NCI-H524 (cell line): ENCODE measurements at regions not wholly inside any gene's neighbourhood (a gene's known extent, or its start where the extent isn't known, plus 50 kb on each side); places are given as distances from the start of the nearest gene placed in this dataset.
A peak's percentile ranks its signal among the peaks of the same experiment; 100 is the strongest.
"Not testable (repeated sequence)": the region's sequence is repeated elsewhere in the genome, so short reads cannot be mapped to it uniquely, and the experiment has no call there.

Experiments
- DNase-seq, 2 experiments: peaks; one replicate each; lab custom pipeline; 2025; lab: John Stamatoyannopoulos, UW

DNA sequence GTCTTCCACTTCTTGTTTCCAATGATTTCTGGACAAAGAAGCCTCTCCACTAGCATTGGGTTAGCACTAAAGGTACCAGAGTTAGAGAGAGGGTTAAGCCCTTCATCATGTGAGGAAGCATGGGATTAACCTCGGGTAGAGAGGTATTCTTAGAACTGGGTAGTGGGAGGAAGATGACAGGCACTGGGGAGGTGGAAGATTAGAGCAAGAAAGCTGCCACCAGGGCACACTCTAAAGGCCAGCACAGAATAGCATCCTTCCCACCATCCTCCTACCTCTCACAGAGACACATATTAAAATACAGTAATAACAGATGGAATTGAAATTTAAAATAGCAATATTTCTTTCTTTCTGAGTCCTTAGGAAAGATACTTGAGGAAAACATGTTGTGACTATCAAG, 84.5 kb upstream of the PCDH20 start:
- no peak for DNase-seq

DNA sequence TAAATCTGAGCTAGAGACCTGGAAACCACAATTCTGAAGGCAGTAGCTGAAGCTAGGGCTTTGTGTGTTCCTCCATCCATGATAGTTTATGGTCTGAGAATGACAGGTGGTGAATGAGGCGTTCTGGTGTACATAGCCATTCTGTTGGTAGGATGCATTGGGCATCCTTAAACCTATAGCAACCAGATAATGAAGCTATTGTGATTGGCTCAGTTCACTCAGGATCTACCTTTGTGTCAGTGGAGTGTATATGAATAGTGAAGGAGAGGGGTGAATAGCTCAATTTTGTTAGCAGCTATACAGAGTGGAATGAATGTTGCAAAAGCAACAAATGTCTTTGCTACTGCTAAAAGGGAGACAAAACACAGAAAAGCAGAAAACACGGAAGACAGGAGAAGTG, 80.0 kb upstream of the PCDH20 start:
- no peak for DNase-seq

DNA sequence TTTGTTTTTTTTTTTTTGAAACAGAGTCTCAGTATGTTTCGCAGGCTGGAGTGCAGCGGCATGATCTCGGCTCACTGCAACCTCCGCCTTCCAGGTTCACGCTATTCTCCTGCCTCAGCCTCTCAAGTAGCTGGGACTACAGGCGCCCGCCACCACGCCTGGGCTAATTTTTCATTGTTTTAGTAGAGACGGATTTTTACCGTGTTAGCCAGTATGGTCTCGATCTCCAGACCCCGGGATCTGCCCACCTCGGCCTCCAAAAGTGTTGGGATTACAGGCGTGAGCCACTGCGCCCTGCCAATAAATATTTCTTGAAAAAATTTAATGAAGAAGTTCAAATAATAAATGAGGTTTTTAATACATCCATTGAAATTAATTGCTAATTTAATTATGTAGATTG, 77.9 kb upstream of the PCDH20 start:
- DNase-seq = not testable (repeated sequence)

DNA sequence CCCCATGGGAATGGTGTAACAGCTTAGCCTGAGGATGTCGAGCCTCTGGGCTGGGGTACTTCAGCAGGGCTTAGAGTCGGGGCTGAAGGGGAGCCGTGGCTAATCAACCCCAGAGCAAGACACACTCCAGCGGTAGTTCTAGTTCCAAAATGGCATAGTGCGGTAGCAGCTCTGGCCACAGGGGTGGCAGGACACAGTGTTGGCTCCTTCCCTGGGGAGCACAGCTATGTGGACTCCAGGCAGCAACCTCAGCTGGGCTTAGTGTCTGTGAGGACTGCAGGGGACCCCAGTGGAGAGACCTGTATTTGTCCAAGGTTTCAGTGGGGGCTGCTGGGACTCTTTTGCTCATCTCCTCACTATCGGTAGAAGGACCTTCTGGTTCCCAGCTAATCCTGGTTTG, 70.8 kb upstream of the PCDH20 start:
- peak in 1 of 2 experiments; percentile 15 for DNase-seq

DNA sequence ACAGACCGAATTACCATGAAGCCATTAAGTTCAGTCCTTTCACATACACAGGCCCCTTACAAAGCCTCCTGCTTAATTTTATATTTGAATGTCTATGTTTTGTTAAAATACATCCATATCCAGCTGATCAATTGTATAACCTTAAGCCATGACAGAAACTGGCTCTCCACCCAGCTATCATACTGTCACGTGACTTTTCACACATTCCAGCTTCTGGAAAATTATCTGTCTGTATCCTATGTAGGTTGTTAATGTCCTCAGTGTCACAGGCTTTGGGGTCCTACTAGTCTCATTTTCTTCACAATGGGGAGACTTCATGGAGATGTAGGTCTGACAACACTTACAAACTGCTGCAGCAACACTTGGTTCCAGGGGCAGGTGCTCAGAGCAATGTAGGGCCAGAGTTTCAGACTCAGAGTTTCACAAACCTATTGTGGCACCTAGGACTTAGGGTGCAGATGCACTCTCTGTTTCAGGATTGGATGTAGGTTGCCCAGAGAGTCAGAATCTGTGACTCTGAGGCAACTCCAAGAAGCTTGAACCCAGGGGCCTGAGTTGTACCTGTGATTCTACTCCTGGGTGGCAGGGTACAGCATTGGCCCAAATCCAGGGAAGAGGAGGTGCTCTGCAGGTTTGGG, 69.6 kb upstream of the PCDH20 start:
- no peak for DNase-seq

DNA sequence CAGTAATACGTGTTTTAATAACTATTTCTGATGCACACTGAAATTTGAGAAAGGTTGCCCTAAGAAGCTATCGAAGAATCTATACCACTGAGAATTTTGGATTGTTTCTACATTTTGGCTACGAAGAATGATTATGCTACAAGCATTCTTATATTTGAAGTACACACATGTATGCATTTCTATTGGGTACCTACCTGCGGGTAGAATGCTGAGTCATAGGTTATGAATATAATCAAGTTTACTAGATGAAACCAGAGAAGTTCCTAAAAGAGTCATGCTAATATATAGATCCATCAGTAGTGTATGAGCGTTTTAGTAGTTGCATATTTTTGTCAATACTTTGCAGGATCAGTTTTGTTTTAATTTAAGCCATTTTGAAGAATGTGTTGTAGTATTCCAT, 62.0 kb upstream of the PCDH20 start:
- DNase-seq = no peak

DNA sequence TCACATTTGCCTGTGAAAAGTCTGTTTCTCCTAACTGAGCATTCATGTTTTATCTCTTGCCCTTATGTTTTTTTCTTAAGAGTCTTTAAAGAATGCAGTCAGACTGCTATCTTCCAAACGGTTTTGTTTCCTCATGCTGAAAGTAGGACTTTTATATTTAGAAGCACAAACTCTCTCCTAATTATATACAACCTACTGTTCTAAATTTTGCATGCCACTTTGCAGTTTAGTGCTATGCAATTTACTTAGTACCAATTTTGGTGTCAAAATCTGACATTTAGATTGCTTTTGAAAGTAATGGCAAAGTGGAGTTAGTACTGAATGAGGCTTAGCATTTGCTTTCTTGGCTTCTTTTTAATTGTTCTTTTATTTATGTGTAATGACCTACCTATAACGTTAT, 55.1 kb upstream of the PCDH20 start:
- no peak for DNase-seq

DNA sequence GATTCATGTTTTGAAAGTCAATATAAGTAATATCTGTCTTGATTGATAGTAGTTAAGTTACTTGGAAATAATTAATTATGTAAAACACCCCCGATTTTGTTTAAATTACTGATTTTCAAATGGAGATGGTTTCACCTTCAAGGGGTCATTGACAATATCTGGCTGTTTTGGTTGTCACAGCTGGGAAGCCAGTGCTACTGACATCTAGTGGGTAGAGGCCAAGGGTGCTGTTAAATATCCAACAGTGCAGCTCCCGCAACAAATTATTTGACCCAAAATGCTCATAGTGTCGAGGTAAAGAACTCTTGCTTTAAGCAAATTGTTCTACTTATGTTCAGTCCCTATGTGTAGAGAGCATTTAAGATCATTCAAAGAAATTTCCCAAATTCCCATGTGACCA, 50.6 kb upstream of the PCDH20 start:
- peak in 1 of 2 experiments; percentile 10 for DNase-seq
